ENCODE measurements at regions not wholly inside any gene's neighbourhood (a gene's known extent, or its start where the extent isn't known, plus 50 kb on each side); places are given as distances from the start of the nearest gene placed in this dataset.
A peak's percentile ranks its signal among the peaks of the same experiment; 100 is the strongest.

DNA sequence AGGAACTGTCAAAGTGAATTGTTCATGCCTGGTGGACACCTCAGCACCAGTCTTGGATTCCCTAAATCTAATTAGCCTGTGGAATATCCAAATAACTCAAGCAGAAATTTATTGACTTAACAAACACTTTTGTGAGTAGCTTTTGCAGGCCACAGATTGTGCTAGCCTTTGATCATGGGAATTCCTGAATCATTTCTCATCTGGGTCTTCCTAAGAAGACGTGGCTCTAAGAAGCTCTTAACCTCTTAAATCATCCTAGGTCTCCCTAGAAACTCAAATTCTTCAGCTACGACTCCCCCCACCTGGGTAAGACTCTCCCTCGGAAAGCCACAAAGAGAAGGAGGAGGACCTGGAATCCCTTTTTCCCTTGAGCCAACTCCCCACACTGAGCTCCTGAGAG, 53.8 kb upstream of the PSEN2 start:
- no peak for DNase-seq

DNA sequence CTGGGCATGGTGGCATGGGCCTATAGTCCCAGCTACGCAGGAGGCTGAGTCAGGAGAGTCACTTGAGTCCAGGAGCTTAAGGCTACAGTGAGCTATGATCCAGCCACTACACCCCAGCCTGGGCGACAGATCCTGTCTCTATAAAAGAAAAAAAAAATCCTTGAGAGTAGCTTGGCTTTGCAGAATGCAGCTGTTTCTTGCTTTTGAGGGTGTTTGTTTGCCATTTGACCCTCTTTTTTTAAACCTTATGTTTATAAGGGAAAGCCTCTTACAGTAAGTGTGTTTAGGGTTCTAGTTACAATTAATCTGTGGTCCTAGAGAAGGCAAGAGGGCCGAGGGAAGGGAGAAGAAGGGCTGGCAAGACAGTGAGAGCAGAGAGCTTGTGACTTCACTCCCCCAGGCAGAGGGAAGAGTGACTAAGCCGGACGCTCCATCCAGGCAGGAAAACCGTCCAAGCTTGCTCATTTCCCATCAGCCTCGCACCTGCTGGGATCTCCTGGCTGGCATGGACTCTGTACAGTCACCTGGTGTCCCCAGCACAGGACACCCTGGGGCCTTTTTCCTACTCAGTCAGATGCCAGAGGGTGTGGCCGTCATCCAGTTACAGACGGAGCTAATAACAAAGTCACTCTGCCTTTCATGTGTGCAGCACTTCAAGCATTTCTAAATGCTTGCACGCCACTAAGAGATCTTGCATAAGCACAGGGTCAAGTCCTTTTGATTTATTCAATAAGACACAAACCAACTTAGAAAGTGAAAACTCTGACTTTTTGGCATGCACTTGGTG, 55.5 kb upstream of the PSEN2 start:
- peak; percentile 55 for DNase-seq

DNA sequence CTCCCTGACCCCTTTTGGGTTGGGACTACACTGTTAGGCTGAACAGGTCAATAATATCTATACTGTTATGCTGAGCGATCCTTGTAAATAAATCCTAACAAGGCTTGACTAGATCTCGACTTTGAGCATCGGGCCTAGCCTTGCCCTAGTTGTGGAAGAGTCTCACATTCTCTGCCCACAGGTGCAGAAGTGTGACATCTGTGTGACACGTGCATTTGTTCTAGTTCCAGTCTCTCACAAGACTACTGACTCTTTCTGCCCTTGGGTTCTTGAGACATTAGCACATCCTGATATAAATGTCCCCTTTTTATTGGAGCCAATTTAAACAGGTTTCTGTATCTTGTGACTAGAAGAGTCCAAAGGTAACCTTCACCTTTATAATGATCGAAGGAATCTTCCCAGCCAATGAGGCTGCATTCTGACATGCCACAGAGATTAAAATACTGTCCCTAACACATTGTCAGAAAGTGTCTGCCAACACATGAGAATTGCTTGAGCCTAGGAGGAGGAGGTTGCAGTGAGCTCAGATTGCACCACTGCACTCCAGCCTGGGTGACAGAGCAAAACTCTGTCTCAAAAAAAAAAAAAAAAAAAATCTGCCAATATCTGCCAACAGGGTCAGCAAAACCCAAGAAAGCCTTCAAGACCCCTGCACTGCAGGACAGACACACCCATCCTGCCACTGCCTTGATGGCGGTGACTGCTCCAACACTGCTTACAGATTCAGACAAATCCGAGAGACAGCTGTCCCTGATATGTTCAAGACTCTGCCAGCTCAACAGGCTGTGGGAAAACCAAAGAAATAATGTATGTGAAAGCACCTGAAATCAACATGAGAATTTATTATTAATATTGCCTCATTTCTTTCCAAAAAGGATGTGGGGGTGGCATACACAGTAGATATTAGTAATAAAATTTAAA, 56.5 kb upstream of the PSEN2 start:
- no peak for DNase-seq

DNA sequence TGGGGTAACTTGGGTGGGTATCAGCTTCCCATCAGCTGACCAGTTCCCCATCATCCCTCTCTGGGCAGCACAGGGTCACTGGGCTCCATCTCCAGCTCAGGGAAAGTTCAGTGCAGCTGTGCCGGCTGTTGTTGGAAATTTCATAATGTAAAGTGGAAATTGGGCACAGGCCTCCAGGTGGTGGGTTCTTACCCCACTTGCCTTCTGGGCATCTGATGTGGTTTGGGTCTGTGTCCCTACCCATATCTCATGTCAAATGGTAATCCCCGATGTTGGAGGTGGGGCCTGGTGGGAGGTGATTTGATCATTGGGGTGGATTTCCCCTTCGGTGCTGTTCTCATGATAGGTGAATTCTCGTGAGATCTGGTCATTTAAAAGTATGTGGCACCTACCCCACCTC, 59.7 kb upstream of the PSEN2 start:
- no peak for DNase-seq

DNA sequence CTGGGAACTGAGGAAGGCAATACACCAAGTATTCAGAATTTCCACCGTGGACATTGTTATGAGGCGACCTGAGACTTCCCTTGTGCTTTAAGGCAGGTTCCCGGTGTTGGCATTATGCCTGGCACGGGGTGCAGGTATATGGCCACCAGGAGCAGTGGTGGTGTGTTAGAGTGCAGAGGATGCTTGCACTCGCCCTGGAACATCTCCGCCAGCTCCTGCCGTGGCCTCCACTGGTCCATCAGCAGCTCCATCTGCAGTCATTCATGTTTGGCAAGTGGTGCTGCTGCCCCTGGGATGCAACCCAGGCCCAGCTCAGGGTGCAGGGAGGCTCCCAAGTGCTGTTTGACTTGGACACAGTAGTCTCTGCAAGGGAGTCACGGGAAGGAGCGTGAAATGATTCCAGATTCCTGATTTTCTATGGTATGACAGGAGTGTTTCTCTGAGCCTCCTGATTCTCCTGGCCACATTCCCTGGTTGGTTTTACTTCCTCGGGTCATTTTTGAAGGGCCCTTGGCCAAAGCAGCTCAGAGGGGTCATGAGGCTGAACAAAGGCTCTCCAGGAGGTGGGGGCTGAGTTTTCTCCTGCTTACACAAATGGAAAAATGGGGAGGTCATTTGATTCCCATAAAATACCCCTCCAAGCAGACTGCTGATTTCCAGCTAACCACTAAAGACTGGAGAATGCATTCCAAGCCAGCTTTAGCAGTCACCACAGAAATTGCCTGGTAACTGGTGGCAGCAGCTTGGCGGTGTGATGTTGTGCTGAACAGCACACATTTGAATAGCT, 60.4 kb upstream of the PSEN2 start:
- DNase-seq: no peak

DNA sequence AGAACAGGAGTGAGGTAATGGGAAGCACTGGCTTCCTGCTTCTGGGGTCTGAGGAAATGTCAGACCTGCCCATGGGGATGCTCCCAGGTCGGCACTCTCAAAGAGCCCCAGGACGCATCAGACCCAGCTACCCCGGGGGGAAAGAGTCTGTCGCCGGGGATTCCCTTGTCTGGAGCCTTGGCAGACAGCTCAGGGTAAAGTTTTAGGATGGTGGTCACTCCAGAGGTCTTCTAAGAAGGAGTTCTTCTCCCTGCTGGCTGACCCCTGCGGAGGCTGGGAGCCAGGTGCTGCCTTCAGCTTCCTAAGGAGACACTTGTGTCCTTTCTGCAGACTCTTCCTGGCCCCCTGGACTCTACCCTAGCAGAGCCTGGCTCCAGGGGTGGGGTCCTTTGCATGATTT, 61.9 kb upstream of the PSEN2 start:
- no peak for DNase-seq

DNA sequence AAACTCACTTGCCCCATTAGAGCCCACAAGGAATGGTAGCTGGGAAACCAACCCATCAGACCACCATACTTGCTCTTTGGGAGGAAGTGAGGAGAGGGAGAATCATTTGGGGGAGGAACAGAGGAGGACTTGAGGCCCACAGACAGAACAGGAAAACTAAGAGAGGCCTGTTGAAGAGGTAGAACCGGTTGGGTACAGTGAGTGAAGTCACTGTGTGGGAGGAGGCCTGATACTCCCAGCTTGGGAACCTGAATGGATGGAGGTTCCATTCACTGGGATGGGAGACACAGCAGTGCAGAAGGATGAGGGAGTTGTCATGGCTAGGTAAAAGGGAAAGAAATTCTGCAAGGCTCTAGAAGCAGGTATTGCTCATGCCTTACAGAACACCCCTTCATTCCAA, 63.4 kb upstream of the PSEN2 start:
- no peak for DNase-seq

DNA sequence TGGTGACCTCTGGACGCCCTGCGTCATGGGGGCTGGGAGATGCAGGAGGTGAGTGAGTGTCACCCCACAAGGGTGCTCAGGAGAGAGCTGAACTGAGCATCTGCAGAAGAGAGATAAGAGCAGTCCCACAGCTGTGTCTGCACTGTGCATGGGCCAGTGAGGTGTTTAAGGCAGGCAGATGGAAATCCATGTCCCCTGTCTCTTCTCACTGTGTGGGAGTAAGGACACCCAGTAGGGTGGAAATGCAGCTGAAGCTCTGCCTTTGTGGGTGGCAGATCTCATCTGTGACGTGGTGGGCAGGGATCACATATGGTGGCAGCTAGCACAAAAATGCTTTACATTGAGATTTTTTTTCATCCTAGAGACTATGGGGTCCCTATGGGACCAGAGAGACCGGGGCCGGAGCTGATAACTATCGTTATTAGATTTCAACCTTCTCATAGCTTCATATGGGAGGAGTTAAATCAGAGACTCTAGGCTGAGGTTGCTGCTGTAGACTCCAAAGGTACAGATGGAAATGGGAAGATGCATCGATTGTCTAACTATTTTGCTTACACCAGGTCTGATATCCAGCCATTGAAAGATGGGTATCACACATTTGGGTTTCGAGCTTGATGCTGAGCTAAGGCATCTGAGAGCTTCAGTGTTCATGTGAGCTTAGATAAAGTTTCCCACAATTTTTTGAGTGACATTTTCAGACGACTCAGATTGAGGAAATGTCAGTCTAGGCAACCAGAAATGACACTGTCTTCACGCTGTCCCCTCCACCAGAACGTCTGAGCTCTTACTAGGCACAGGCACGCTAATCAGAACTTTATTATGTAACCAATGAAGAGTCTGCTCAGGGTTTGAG, 65.3 kb upstream of the PSEN2 start:
- DNase-seq: no peak

DNA sequence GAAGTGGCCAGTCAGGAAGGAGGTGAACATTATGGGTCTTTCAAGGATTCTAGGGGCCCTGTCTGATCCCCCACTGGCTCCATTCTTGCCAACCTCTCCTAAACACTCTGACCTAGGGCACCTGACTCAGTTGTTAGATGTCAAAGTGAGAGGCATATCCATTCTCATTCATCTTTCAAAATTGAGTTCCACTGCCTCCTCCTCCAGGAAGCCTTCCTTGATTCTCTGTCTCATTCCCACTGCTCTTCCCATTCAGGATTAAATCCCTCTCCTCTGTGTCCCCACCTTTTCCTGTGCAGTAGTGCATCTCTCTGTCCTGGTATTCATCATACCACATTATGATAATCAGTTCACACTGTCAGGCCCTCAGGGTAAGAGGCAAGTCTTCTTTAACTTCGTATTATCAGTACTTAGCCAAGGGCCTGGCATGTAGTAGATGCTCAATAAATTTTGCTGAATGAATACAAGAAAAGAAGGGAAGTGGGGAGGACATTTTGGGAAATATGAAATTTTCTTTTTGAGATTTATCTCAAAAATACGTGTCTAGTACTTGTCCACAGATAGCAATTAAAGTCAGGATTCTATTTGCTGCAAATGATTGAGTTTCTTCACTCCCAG, 61.8 kb upstream of the ITPKB start:
- DNase-seq: no peak

DNA sequence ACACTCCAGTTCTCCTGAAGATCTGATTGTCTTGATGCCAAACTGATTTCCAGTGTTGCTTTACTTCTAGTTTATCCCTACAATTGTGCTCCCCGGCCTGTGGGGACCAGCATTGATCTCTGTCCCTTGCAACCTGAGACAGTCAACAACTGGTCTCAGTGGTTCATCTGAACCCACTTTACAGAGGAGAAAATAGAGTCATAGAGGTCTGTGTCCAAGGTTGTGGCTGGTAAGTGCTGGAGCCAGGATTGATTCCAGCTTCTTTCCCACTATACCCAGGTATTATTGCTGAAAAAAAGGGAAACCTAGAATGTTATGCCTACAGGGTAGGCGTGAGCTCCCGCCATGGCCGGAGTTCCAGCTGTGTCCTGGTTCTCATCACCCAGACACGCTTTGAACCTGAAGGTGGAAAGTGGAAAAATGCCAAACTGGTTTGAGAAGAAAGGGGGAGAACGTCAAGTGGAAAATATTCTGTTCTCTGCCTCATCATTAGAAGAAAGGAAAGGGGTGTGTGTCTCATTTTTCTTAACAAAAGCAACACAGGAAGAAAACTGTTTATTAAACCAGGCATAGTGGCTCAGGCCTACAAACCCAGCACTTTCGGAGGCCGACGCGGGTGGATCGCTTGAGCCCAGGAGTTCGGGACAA, 60.7 kb upstream of the ITPKB start:
- no peak for DNase-seq

DNA sequence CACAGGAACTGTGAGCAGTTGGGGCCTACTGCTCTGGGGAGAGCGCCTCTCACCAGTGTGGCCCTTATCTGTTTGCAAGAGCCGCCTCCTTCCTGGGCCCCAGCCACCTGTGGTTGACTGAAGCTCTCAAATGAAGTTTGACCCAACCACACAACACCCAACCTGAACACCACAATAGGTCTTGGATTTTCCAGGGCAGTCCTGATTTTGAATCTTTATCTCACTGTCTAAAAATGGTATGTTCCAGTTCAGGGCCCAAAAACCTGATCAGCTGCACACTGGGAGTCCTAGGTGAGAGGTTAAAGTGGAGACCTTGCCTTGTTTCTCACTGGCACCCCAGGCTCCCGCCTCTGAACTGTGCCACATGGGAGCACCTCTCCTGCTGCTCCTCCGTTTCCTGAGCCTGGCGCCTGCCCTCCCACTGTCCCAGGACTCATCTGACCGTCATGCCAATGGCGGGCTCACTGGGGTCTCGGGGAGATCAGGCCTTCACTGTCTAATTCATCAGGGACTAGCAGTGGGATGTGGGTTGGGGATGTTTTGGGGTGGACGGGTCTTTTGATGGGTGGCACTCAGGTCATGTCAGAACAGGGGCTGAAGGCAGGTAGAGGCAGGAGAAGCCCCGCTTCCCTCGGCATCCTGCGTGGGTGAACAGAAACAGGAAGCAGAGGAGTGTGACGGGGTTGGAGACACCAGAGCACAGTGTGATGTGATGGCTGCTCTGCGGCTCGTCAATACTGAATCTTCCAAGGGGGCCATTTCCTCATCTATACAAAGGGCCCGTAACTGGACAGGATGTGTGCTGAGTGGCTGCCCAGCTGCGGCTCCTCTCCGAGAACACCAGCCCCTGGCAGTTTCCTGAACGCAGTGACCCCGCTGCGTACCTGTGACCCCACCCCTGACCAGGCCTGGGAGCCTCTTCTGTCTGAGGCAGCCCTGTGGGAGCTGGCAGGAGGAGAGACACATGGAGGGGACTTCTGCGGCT, 59.6 kb upstream of the ITPKB start:
- DNase-seq: no peak

DNA sequence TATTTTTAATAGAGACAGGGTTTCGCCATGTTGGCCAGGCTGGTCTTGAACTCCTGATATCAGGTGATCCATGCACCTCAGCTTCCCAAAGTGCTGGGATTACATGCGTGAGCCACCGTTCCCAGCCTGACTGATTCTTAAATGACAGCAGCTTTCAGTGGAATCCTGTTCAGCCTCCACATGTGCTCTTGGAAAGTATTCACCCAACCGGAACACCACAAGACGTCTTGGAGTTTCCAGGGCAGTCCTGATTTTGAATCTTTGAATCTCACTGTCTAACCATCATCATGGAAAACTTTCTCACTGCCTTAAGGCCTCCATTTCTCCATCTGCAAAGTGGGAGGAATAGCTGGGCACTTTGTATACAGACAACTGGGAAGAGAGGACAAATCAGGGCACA, 58.1 kb upstream of the ITPKB start:
- DNase-seq: no peak

DNA sequence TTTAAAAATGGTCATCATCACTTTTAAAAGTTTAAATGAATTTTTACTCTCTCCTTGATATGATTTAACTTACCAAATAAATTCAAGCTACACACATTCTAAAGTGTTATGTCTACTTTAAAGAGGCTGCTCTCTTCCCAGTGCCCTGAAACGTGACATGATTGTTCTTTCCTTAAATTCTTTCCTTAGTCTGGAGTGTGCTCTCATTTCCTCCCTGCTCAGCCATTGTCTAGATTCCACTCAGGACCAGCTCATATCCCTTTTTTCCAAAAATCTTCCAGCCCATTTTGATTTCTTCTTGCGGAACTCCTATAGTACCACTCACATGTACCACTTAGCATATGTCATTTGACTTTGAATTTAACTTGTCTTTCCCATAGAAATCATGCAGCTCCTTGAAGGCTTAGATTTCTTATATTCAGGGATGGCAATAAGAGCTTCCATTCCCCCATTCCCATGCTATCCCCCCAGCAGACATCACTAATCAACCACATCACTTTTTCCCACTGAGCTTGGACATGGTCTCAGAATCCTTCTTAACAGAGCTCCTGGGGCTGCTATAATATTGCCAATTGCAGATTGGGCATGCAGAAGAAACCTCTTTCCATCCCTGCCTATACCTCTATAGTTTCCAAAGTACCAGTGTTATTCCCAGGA, 54.7 kb upstream of the ITPKB start:
- DNase-seq: no peak

DNA sequence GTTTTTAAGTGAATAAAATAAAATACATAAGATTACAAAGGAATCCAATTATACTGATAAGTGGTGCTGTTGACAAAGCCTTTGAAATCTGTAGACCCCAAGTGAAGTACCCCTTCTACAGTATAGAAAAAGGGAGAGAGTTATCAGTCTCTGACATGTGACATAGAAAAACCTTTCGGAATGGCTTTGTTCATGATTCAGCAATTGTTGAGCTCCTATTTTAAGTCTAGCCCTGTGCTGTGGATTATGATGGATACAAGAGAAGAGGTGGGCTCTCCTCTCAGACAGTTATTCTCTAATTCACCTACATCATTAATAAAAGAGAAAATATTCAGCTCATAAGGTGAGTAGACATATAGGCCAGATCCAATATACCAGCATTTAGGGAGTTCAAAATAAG, 53.3 kb upstream of the ITPKB start:
- no peak for DNase-seq

DNA sequence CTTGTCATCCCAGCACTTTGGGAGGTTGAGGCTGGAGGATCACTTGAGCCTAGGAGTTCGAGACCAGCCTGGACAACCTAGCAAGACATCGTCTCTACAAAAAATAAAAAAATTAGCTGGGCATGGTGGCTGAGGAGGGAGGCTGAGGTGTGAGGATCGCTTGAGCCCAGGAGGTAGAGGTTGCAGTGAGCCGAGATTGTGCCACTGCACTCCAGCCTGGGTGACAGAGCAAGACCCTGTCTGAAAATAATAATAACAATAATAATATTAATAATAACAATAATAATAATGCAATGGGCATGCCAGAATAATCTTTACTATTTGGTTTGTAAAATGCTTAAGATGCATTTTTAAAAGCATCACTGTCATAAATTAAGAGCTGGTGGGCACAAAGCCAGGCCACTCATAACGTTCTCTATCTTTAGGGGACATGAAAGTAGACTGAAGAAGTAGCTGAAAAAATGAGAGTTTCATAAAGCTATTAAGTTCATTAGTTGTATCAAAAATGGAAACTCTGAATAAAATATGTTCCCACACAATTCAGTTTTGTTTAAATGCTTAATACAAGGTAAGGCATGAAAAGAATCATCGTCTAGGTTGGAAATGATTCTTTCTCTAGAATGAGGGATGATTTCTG, 51.6 kb upstream of the ITPKB start:
- DNase-seq: no peak

DNA sequence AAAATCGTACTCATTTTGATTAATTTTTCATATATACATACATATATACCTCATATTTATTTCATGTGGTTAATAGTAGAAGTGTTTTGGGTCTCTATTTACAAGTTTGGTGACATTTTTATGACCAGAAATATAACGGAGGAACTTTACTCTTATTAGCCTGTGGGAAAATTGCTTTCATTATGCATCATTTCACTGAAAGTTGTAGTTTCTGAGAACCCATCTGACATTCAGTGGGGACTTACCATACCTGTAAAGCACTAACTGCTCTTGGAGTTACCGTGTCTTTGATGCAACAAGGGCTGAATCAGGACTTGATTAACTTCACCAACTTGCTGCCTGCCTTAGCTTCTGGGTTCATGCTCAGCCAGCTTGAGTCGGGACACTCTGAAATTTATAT, 49.9 kb upstream of the ITPKB start:
- DNase-seq: no peak

Data from NCI-H1105 treated with DMSO at 0.1 percent for 48 hours (cell line).